H1 (cell line): ENCODE measurements at regions not wholly inside any gene's neighbourhood (a gene's known extent, or its start where the extent isn't known, plus 50 kb on each side); places are given as distances from the start of the nearest gene placed in this dataset.

Experiments
- CTCF ChIA-PET: fragments of 300-600 bp; sonication (Branson Sonifier 250); formaldehyde crosslinking; loops from one replicate; lab custom pipeline; 2021; ENCODE audit not compliant: partially characterized antibody; lab: Charles Lee
- POLR2A ChIA-PET: fragments of 300-600 bp; sonication (Branson Sonifier 250); formaldehyde crosslinking; loops from one replicate; lab custom pipeline; 2021; ENCODE audit warnings: inconsistent platforms; ENCODE audit not compliant: partially characterized antibody; lab: Charles Lee
- DNase-seq, 2 experiments: peaks; one replicate each; pipeline versions ENCODE4 v3.0.0 to v3.0.0-alpha.2; 2010 to 2022; ENCODE audit warnings: low spot score in 2 of 2, low read depth in 1 of 2, mixed read lengths in 1 of 2
- FAIRE-seq: peaks from 2 replicates; lab custom pipeline; 2011; peaks lifted over from hg19 to GRCh38; lab: Jason Lieb, UNC
- H2AFZ ChIP-seq: 2 replicates; pipeline ENCODE4 v1.8.1; 2012; ENCODE audit warnings: low read length, inconsistent platforms
- H2AK5ac ChIP-seq: 2 replicates; pipeline ENCODE4 v1.6.1; 2013; ENCODE audit warnings: low read depth, low read length
- H2BK120ac ChIP-seq: replicated peaks from 2 replicates; pipeline ENCODE3; 2013; ENCODE audit warnings: low read depth, low read length, inconsistent platforms
- H2BK12ac ChIP-seq: 2 replicates; pipeline ENCODE4 v1.6.1; 2013; ENCODE audit warnings: low read depth, low read length
- H2BK15ac ChIP-seq: 2 replicates; pipeline ENCODE4 v1.6.1; 2013; ENCODE audit warnings: low read length
- H2BK20ac ChIP-seq: 2 replicates; pipeline ENCODE4 v1.6.1; 2013; ENCODE audit warnings: low read length
- H2BK5ac ChIP-seq: 2 replicates; pipeline ENCODE4 v1.6.1; 2013; ENCODE audit warnings: low read depth, low read length
- H3K14ac ChIP-seq: 2 replicates; pipeline ENCODE4 v1.6.1; 2013; ENCODE audit warnings: inconsistent platforms; ENCODE audit not compliant: insufficient read length
- H3K18ac ChIP-seq: 2 replicates; pipeline ENCODE4 v1.6.1; 2013; ENCODE audit warnings: low read length; ENCODE audit errors: extremely low read depth
- H3K23ac ChIP-seq: 2 replicates; pipeline ENCODE4 v1.6.1; 2013; ENCODE audit warnings: inconsistent platforms; ENCODE audit not compliant: insufficient read length
- H3K23me2 ChIP-seq: 2 replicates; pipeline ENCODE4 v1.6.1; 2013; ENCODE audit warnings: low read depth, low read length
- H3K27ac ChIP-seq: 2 replicates; pipeline ENCODE4 v1.6.1; 2011; ENCODE audit warnings: low read depth, low read length, inconsistent platforms
- H3K27me3 ChIP-seq, 4 experiments: replicated peaks in 1 of 4; 1 replicate in 1 of 4; 2 replicates in 3 of 4; pipeline versions ENCODE4 v1.6.1 to v1.8.1; 2011 to 2013; ENCODE audit warnings: low read length in 3 of 4, mild to moderate bottlenecking in 3 of 4, inconsistent platforms in 2 of 4, mixed read lengths in 2 of 4, moderate library complexity in 1 of 4; ENCODE audit not compliant: control insufficient read depth in 3 of 4, insufficient read depth in 3 of 4; ENCODE audit errors: extremely low read depth in 1 of 4
- H3K36me3 ChIP-seq, 4 experiments: 2 replicates each; pipeline versions ENCODE4 v1.6.1 to v1.8.1; 2011 to 2013; ENCODE audit warnings: mild to moderate bottlenecking in 4 of 4, low read length in 3 of 4, moderate library complexity in 2 of 4, control low read depth in 1 of 4, inconsistent platforms in 1 of 4; ENCODE audit not compliant: insufficient read depth in 4 of 4, control insufficient read depth in 2 of 4
- H3K4ac ChIP-seq: replicated peaks from 2 replicates; pipeline ENCODE3; 2013; ENCODE audit warnings: low read length, low read depth, mixed read lengths, inconsistent platforms; ENCODE audit not compliant: insufficient read length
- H3K4me1 ChIP-seq, 4 experiments: replicated peaks in 1 of 4; 1 replicate in 1 of 4; 2 replicates in 3 of 4; pipeline versions ENCODE4 v1.6.1 to v1.8.1; 2011 to 2013; ENCODE audit warnings: low read length in 3 of 4, inconsistent platforms in 2 of 4, mixed read lengths in 1 of 4; ENCODE audit not compliant: insufficient read depth in 4 of 4, control insufficient read depth in 3 of 4
- H3K4me2 ChIP-seq, 2 experiments: 2 replicates each; pipeline versions ENCODE4 v1.6.1 to v1.8.1; 2011 to 2013; ENCODE audit warnings: low read depth in 2 of 2, low read length in 2 of 2, control low read depth in 1 of 2, inconsistent platforms in 1 of 2, mild to moderate bottlenecking in 1 of 2; ENCODE audit not compliant: insufficient read depth in 1 of 2
- H3K4me3 ChIP-seq, 4 experiments: fragments of 200-600, 300-600 bp in 1 of 4; sonication (generic), shearing (Covaris generic), sonication (Bioruptor Twin) in 1 of 4; 2 replicates each; pipeline versions ENCODE4 v1.5.1 to v1.8.1; 2011 to 2016; ENCODE audit warnings: low read length in 4 of 4, low read depth in 3 of 4, control low read depth in 2 of 4, inconsistent platforms in 2 of 4, mild to moderate bottlenecking in 2 of 4, mixed read lengths in 1 of 4, moderate library complexity in 1 of 4; ENCODE audit not compliant: insufficient read depth in 2 of 4; ENCODE audit errors: extremely low read depth in 1 of 4
- H3K56ac ChIP-seq: replicated peaks from 2 replicates; pipeline ENCODE3; 2013; ENCODE audit warnings: low read depth, mild to moderate bottlenecking, mixed read lengths, low read length, inconsistent platforms; ENCODE audit not compliant: insufficient read length
- H3K79me1 ChIP-seq: 2 replicates; pipeline ENCODE4 v1.6.1; 2013; ENCODE audit warnings: low read depth, low read length, control low read depth
- H3K79me2 ChIP-seq, 2 experiments: 2 replicates each; pipeline versions ENCODE4 v1.6.1 to v1.8.1; 2012 to 2013; ENCODE audit warnings: low read length in 2 of 2, mild to moderate bottlenecking in 2 of 2, inconsistent platforms in 1 of 2; ENCODE audit not compliant: insufficient read depth in 2 of 2, control insufficient read depth in 1 of 2
- H3K9ac ChIP-seq, 4 experiments: replicated peaks in 1 of 4; 1 replicate in 1 of 4; 2 replicates in 3 of 4; pipeline versions ENCODE4 v1.6.1 to v1.8.1; 2011 to 2013; ENCODE audit warnings: low read depth in 3 of 4, low read length in 3 of 4, control low read depth in 2 of 4, mild to moderate bottlenecking in 2 of 4, moderate library complexity in 2 of 4, inconsistent platforms in 1 of 4; ENCODE audit errors: extremely low read depth in 1 of 4
- H3K9me3 ChIP-seq, 2 experiments: 2 replicates each; pipeline versions ENCODE4 v1.6.1 to v1.8.1; 2012 to 2013; ENCODE audit warnings: mild to moderate bottlenecking in 2 of 2, moderate library complexity in 2 of 2, control low read depth in 1 of 2, inconsistent platforms in 1 of 2, low read depth in 1 of 2, low read length in 1 of 2, mixed read lengths in 1 of 2; ENCODE audit not compliant: insufficient read depth in 2 of 2
- H4K20me1 ChIP-seq, 2 experiments: replicated peaks in 1 of 2; 2 replicates each; pipeline versions ENCODE3 to v1.8.1; 2011 to 2013; ENCODE audit warnings: inconsistent platforms in 2 of 2, low read length in 2 of 2, mild to moderate bottlenecking in 1 of 2; ENCODE audit not compliant: insufficient read depth in 2 of 2, control insufficient read depth in 1 of 2
- H4K5ac ChIP-seq: 2 replicates; pipeline ENCODE4 v1.6.1; 2013; ENCODE audit warnings: low read length, low read depth, mixed read lengths, inconsistent platforms; ENCODE audit not compliant: insufficient read length
- H4K8ac ChIP-seq: 2 replicates; pipeline ENCODE4 v1.8.0; 2013; ENCODE audit warnings: mild to moderate bottlenecking, moderate library complexity, low read length, inconsistent platforms; ENCODE audit not compliant: insufficient read depth; ENCODE audit errors: extremely low read depth
- H4K91ac ChIP-seq: replicated peaks from 2 replicates; pipeline ENCODE3; 2013; ENCODE audit warnings: low read length, mixed read lengths, inconsistent platforms; ENCODE audit not compliant: insufficient read length
- CBX5 ChIP-seq: fragments of 300-800, 300-1000 bp; sonication (generic); IDR thresholded peaks from 2 replicates; pipeline ENCODE4 v1.7.1; 2016; ENCODE audit warnings: antibody characterized with exemption, low read length, low read depth
- KDM4A ChIP-seq: IDR thresholded peaks from one replicate; pipeline ENCODE4 v1.7.1; 2012; ENCODE audit warnings: low read depth, mild to moderate bottlenecking, moderate library complexity, low read length, inconsistent platforms; ENCODE audit not compliant: severe bottlenecking
- RAD21 ChIP-seq, 2 experiments: IDR thresholded peaks in 1 of 2; conservative IDR thresholded peaks in 1 of 2; 2 replicates each; pipeline ENCODE4 v1.6.1; 2011; ENCODE audit warnings: low read depth in 2 of 2, low read length in 2 of 2, improper control_type of control experiment in 1 of 2, inconsistent platforms in 1 of 2, mild to moderate bottlenecking in 1 of 2, moderate library complexity in 1 of 2
- TAF1 ChIP-seq: IDR thresholded peaks from 2 replicates; pipeline ENCODE4 v1.6.1; 2011; ENCODE audit warnings: mild to moderate bottlenecking, low read depth, low read length
- TAF7 ChIP-seq: optimal IDR thresholded peaks from 2 replicates; pipeline ENCODE3; 2011; ENCODE audit warnings: low read depth, mild to moderate bottlenecking, inconsistent platforms, low read length, moderate library complexity, borderline replicate concordance
- TEAD4 ChIP-seq: IDR thresholded peaks from 2 replicates; pipeline ENCODE4 v1.6.1; 2012; ENCODE audit warnings: low read depth, low read length, inconsistent platforms, mixed read lengths
- USF2 ChIP-seq: IDR thresholded peaks from 2 replicates; pipeline ENCODE4 v1.6.1; 2011; ENCODE audit warnings: low read length, improper control_type of control experiment
- YY1 ChIP-seq: IDR thresholded peaks from 2 replicates; pipeline ENCODE4 v1.6.1; 2011; ENCODE audit warnings: low read depth, mild to moderate bottlenecking, low read length
- WGBS, 2 experiments: shearing (Covaris generic) in 1 of 2; methylation state at CpG; one replicate each; pipeline versions ENCODE4 v1.1.6 to v1.1.7; 2013 to 2015; ENCODE audit warnings: low lambda C conversion rate in 2 of 2, mixed read lengths in 2 of 2, inconsistent platforms in 1 of 2, low coverage in 1 of 2, missing lambda C conversion rate in 1 of 2; ENCODE audit not compliant: insufficient replicate concordance in 2 of 2, insufficient coverage in 1 of 2, insufficient read length in 1 of 2; ENCODE audit errors: extremely low coverage in 1 of 2, missing lambda C conversion rate in 1 of 2; 5-methylcytosine and 5-hydroxymethylcytosine counted together
- TF ChIP-seq, protein P1 (sequence below): IDR thresholded peaks from 2 replicates; pipeline ENCODE4 v1.6.1; 2011; ENCODE audit warnings: low read depth, mild to moderate bottlenecking, low read length; ENCODE audit not compliant: insufficient read depth

GRCh38 chr15:31852933-31853799 lies 177.1 kb upstream of the CHRNA7 start:
- H3K56ac ChIP-seq = no peak overlapping the region
- no peaks in the 10 kb centered on the region for H3K27me3 ChIP-seq
- no peak overlapping the region for H3K9ac ChIP-seq
- no peak overlapping the region for H2BK12ac ChIP-seq
- CTCF ChIA-PET = interaction anchor here (0.9 to 1.4 kb wide), 3 partner anchors 10 to 122 kb away, joined by 3 read pairs; no protein-coding TSS in a partner anchor
- no peak overlapping the region for H4K5ac ChIP-seq
- H2AK5ac ChIP-seq = no peak overlapping the region
- no peak overlapping the region for H3K14ac ChIP-seq
- peaks cover 2 to 6% (median 3%) of the 10 kb centered on the region in 4 experiments; a peak in 3 of 7 replicates for H3K4me1 ChIP-seq
- no peak overlapping the region for H2BK120ac ChIP-seq
- peak overlapping the region; percentile 23; the same call in 1 of the 2 replicates for H4K8ac ChIP-seq
- H3K9me3 ChIP-seq = peaks cover 0 to 2% of the 10 kb centered on the region in 2 experiments; a peak in 2 of 4 replicates
- no peak overlapping the region for H2BK15ac ChIP-seq
- DNase-seq (no peak), FAIRE-seq (no peak)
- H3K79me2 ChIP-seq = no peaks in the 10 kb centered on the region
- H3K18ac ChIP-seq = no peak overlapping the region
- no peak overlapping the region for H2BK5ac ChIP-seq
- H3K4me3 ChIP-seq = no peak overlapping the region
- H3K36me3 ChIP-seq = no peaks in the 10 kb centered on the region
- H2AFZ ChIP-seq = no peak overlapping the region
- H3K4me2 ChIP-seq = no peak overlapping the region
- no peak overlapping the region for H3K23ac ChIP-seq
- peaks cover 2% of the 10 kb centered on the region; the same call in 1 of the 2 replicates for H3K79me1 ChIP-seq
- H3K27ac ChIP-seq = no peak overlapping the region
- POLR2A ChIA-PET = no interaction called here
- H3K23me2 ChIP-seq = no peaks in the 10 kb centered on the region
- H3K4ac ChIP-seq = no peak overlapping the region
- H4K20me1 ChIP-seq = no peaks in the 10 kb centered on the region
- H2BK20ac ChIP-seq = no peak overlapping the region
- WGBS, 2 experiments = 62% methylated on average over 6 of the region's 6 CpGs; no CpG with 5 or more reads in 1 of the 2 experiments
- H4K91ac ChIP-seq = no peak overlapping the region
- TF ChIP-seq TAF1 (no peak), USF2 (no peak), TAF7 (no peak), KDM4A (no peak), YY1 (no peak), CBX5 (no peak), TEAD4 (no peak), RAD21 (IDR thresholded peaks at IDR 0.05 in 1 of 2, conservative IDR thresholded peaks at IDR 0.05 in 1 of 2; ENCODE audit: low read depth in 2 of 2, low read length in 2 of 2) (no peak)
- TF ChIP-seq, protein P1, sequence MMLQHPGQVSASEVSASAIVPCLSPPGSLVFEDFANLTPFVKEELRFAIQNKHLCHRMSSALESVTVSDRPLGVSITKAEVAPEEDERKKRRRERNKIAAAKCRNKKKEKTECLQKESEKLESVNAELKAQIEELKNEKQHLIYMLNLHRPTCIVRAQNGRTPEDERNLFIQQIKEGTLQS = no peak
